Mesenchymal stem cell (in vitro differentiated cells and primary cell): ENCODE measurements at regions not wholly inside any gene's neighbourhood (a gene's known extent, or its start where the extent isn't known, plus 50 kb on each side); places are given as distances from the start of the nearest gene placed in this dataset.

Experiments used
- DNase-seq: peaks from one replicate; pipeline ENCODE4 v3.0.0-alpha.2; 2013
- H2AFZ ChIP-seq: one replicate; pipeline ENCODE4 v1.6.1; 2013; ENCODE audit warnings: low read depth, mild to moderate bottlenecking, control low read depth, inconsistent platforms, low read length, moderate library complexity
- H2AK5ac ChIP-seq: 2 replicates; pipeline ENCODE4 v1.6.1; 2013; ENCODE audit warnings: low read length, moderate library complexity, mild to moderate bottlenecking, inconsistent platforms; ENCODE audit not compliant: severe bottlenecking
- H2BK120ac ChIP-seq: one replicate; pipeline ENCODE4 v1.6.1; 2013; ENCODE audit warnings: low read depth, mild to moderate bottlenecking, inconsistent platforms, low read length, moderate library complexity
- H2BK12ac ChIP-seq, 2 experiments: one replicate each; pipeline ENCODE4 v1.6.1; 2013; ENCODE audit warnings: inconsistent platforms in 2 of 2, low read length in 2 of 2, mild to moderate bottlenecking in 2 of 2, moderate library complexity in 2 of 2, control low read depth in 1 of 2
- H2BK15ac ChIP-seq: one replicate; pipeline ENCODE4 v1.6.1; 2013; ENCODE audit warnings: mild to moderate bottlenecking, low read depth, inconsistent platforms; ENCODE audit not compliant: poor library complexity, severe bottlenecking
- H2BK5ac ChIP-seq: 2 replicates; pipeline ENCODE4 v1.6.1; 2013; ENCODE audit warnings: low read depth, mild to moderate bottlenecking, low read length, control low read depth, inconsistent platforms; ENCODE audit not compliant: poor library complexity, severe bottlenecking
- H3K14ac ChIP-seq, 2 experiments: one replicate each; pipeline ENCODE4 v1.6.1; 2013; ENCODE audit warnings: inconsistent platforms in 2 of 2, low read length in 2 of 2, control low read depth in 1 of 2, mild to moderate bottlenecking in 1 of 2, moderate library complexity in 1 of 2
- H3K18ac ChIP-seq, 2 experiments: one replicate each; pipeline ENCODE4 v1.6.1; 2013; ENCODE audit warnings: inconsistent platforms in 2 of 2, low read length in 2 of 2, control low read depth in 1 of 2, low read depth in 1 of 2, mild to moderate bottlenecking in 1 of 2
- H3K23ac ChIP-seq, 2 experiments: one replicate each; pipeline ENCODE4 v1.6.1; 2013; ENCODE audit warnings: inconsistent platforms in 2 of 2, low read length in 2 of 2, mild to moderate bottlenecking in 2 of 2, moderate library complexity in 2 of 2, control low read depth in 1 of 2
- H3K27ac ChIP-seq: 2 replicates; pipeline ENCODE4 v1.5.1; 2013; ENCODE audit warnings: mild to moderate bottlenecking, moderate library complexity, low read length, control low read depth, inconsistent platforms; ENCODE audit not compliant: poor library complexity, severe bottlenecking
- H3K27me3 ChIP-seq, 2 experiments: 2 replicates each; pipeline versions ENCODE4 v1.6.1 to v1.7.0; 2013; ENCODE audit warnings: low read length in 2 of 2, mild to moderate bottlenecking in 2 of 2, moderate library complexity in 2 of 2, control low read depth in 1 of 2, inconsistent platforms in 1 of 2; ENCODE audit not compliant: control insufficient read depth in 1 of 2, insufficient read depth in 1 of 2
- H3K36me3 ChIP-seq, 2 experiments: 2 replicates each; pipeline versions ENCODE4 v1.6.1 to v1.7.0; 2013; ENCODE audit warnings: low read length in 2 of 2, control low read depth in 1 of 2, inconsistent platforms in 1 of 2, low read depth in 1 of 2, mild to moderate bottlenecking in 1 of 2; ENCODE audit not compliant: insufficient read depth in 2 of 2, control insufficient read depth in 1 of 2
- H3K4ac ChIP-seq, 2 experiments: one replicate each; pipeline ENCODE4 v1.6.1; 2013; ENCODE audit warnings: inconsistent platforms in 2 of 2, low read length in 2 of 2, mild to moderate bottlenecking in 2 of 2, moderate library complexity in 2 of 2, control low read depth in 1 of 2, low read depth in 1 of 2
- H3K4me1 ChIP-seq: 2 replicates; pipeline ENCODE4 v1.6.1; 2013; ENCODE audit warnings: low read depth, low read length, control low read depth; ENCODE audit not compliant: control insufficient read depth, insufficient read depth
- H3K4me2 ChIP-seq: 2 replicates; pipeline ENCODE4 v1.6.1; 2013; ENCODE audit warnings: low read length, mild to moderate bottlenecking, inconsistent platforms; ENCODE audit not compliant: poor library complexity, severe bottlenecking
- H3K4me3 ChIP-seq, 2 experiments: 2 replicates each; pipeline versions ENCODE4 v1.5.1 to v1.7.0; 2013; ENCODE audit warnings: low read length in 2 of 2, mild to moderate bottlenecking in 2 of 2, control low read depth in 1 of 2, low read depth in 1 of 2; ENCODE audit not compliant: insufficient read depth in 1 of 2
- H3K79me1 ChIP-seq: replicated peaks from 2 replicates; pipeline ENCODE4 v1.6.1; 2013; ENCODE audit warnings: mild to moderate bottlenecking, control low read depth, low read length, inconsistent platforms; ENCODE audit not compliant: poor library complexity, severe bottlenecking
- H3K9ac ChIP-seq: 2 replicates; pipeline ENCODE4 v1.7.0; 2013; ENCODE audit warnings: mild to moderate bottlenecking, low read length, moderate library complexity
- H3K9me3 ChIP-seq: 2 replicates; pipeline ENCODE4 v1.7.0; 2013; ENCODE audit warnings: mild to moderate bottlenecking, low read length; ENCODE audit not compliant: control insufficient read depth
- H4K8ac ChIP-seq: one replicate; pipeline ENCODE4 v1.6.1; 2013; ENCODE audit warnings: inconsistent platforms, mild to moderate bottlenecking, low read length, moderate library complexity
- H4K91ac ChIP-seq: one replicate; pipeline ENCODE4 v1.6.1; 2013; ENCODE audit warnings: mild to moderate bottlenecking, low read length, inconsistent platforms
- WGBS: methylation state at CpG from one replicate; pipeline ENCODE4 v1.1.7; 2013; ENCODE audit warnings: mixed read lengths; 5-methylcytosine and 5-hydroxymethylcytosine counted together

DNA sequence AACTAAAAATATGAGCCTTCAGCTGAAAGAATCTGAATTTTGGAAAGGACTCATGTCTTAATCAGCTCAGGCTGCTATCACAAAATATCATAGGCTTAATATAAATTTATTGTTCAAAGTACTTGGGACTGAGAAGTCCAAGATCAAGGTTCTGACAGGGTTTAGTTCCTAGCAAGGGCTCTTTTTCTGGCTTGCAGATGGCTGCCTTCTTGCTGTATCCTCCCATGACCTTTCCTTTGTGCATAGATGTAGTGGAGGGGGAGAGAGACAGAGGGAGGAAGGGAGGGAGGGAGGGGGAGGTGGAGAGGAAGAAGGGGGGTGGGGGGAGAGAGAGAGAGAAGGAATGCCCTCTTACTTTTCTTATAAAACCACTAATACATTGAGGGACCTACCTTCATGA lies 306.8 kb upstream of the DDI1 start:
- no peak overlapping the region for H2AK5ac ChIP-seq
- H3K27me3 ChIP-seq, result no peaks in the 10 kb centered on the region
- no peak overlapping the region for H3K18ac ChIP-seq

DNA sequence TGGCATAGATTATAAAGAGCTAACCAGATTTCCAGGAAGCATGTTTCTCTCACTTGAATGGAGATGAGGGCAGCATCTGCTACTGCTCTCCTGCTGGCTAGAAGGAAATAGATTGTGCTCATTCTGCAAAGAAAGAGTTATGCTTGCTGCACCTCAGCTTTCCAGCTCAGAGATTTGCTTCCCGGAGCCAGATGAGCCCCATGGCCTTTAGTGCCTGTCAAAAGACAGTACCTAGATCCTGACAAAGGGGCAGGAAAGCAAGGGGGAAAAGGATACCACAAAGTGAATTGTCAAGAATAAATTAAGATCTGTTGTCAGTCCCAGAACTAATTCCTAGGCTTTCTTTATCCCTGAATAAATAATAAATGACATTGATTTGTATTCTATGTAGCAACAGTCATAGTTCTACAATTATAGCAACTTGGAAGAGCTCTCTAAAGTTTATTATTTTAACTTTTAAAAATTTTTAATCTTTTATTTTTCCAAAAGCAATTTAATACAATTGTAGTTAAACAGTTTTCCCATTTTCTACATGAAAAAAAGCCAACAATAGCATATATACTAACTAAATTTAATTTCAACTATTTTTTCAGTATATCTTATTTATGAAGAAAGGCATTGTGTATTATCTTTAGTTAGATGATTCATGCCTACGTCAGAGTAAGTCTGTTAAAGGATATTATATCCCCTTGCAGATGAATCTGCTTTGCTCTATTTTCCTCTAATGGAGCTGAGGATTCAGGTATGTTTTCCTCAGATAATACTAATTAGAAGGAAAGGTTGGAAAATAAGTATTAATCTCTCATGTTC lies 306.1 kb upstream of the DDI1 start:
- Histone ChIP-seq H3K18ac (no peak overlapping the region), H3K27me3 (no peaks in the 10 kb centered on the region)
- DNase-seq, result no peak

More for the DNA sequence above, 306.8 kb upstream of the DDI1 start:
- no peak overlapping the region for H3K4me2 ChIP-seq
- H3K27ac ChIP-seq, result peak overlapping the region; percentile 70
- H2BK15ac ChIP-seq, result no peak overlapping the region
- H4K91ac ChIP-seq, result no peak overlapping the region
- H3K14ac ChIP-seq, result no peak overlapping the region
- peak overlapping the region; percentile 5 for H2BK120ac ChIP-seq
- no peaks in the 10 kb centered on the region for H3K79me1 ChIP-seq
- no peak for DNase-seq
- H2BK12ac ChIP-seq, result no peak overlapping the region
- H3K4ac ChIP-seq, result no peak overlapping the region
- H2BK5ac ChIP-seq, result no peak overlapping the region
- H3K9ac ChIP-seq, result no peak overlapping the region
- H3K23ac ChIP-seq, result no peak overlapping the region
- peaks cover 1% of the 10 kb centered on the region for H3K4me1 ChIP-seq
- no peaks in the 10 kb centered on the region for H3K9me3 ChIP-seq
- H2AFZ ChIP-seq, result no peak overlapping the region
- H3K36me3 ChIP-seq, result no peaks in the 10 kb centered on the region
- H4K8ac ChIP-seq, result no peak overlapping the region
- no peak overlapping the region for H3K4me3 ChIP-seq

DNA sequence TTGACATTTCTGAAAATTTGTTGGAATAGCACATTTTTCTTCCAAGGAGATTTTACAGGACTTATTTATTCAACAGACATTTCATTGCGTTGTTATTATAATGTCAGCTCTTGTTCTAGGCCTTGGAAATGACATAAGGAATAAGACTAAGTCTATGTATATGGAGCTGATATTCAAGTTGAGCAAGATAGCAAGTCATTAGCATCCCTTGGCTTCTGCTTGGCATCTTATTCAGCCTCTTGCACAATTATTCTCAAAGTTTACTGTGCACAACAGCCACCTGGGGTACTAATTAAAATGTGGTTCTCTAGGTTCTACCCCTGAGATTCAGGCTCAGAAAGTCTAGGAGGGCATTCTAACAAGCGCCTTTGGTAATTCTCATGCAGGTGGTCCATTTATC lies 304.8 kb upstream of the DDI1 start:
- Histone ChIP-seq H3K9me3 (no peaks in the 10 kb centered on the region), H2BK15ac (no peak overlapping the region), H3K9ac (no peak overlapping the region), H2AK5ac (no peak overlapping the region), H3K36me3 (no peaks in the 10 kb centered on the region), H2BK5ac (no peak overlapping the region), H3K79me1 (no peaks in the 10 kb centered on the region), H3K18ac (no peak overlapping the region), H4K8ac (no peak overlapping the region), H3K27ac (no peak overlapping the region), H2BK120ac (no peak overlapping the region), H3K4me2 (no peak overlapping the region), H3K14ac (no peak overlapping the region), H3K27me3 (no peaks in the 10 kb centered on the region), H3K4me3 (no peak overlapping the region), H3K4me1 (peaks cover 1% of the 10 kb centered on the region), H2AFZ (no peak overlapping the region), H3K23ac (no peak overlapping the region), H2BK12ac (no peak overlapping the region), H4K91ac (no peak overlapping the region), H3K4ac (no peak overlapping the region)
- WGBS, result 100% methylated on average over 1 of the region's 2 CpGs
- no peak for DNase-seq

More for the DNA sequence above, 306.1 kb upstream of the DDI1 start:
- WGBS, result 43% methylated on average over 2 of the region's 2 CpGs
- Histone ChIP-seq H3K4me1 (peaks cover 1% of the 10 kb centered on the region), H4K8ac (peak overlapping the region; percentile 4), H2AK5ac (no peak overlapping the region), H2BK120ac (no peak overlapping the region), H2BK15ac (no peak overlapping the region), H2BK5ac (no peak overlapping the region), H3K9me3 (no peaks in the 10 kb centered on the region), H3K4me2 (no peak overlapping the region), H3K36me3 (no peaks in the 10 kb centered on the region), H3K9ac (no peak overlapping the region), H3K14ac (no peak overlapping the region), H2BK12ac (no peak overlapping the region), H3K23ac (no peak overlapping the region), H3K4me3 (no peak overlapping the region), H4K91ac (no peak overlapping the region), H2AFZ (no peak overlapping the region), H3K4ac (no peak overlapping the region), H3K79me1 (no peaks in the 10 kb centered on the region), H3K27ac (peak overlapping the region; percentile 67)

DNA sequence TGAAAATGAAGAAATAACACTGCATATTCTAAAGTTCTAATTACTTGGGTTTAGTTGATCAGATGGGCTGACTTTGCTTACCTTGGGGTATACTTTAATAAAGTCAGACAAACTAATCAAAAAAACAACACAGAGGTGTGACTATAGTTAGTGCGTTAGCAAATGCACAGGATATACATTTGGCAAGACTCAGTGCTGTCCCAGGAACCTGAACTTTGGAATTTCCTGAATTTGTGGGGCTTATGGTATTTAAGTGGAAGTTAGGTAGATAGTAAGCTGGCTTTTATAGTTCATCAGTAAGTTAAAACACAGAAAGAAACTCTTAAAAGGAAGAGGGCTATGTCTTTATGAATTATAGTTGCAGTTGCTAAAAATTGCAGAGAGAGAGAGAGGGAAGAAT lies 302.6 kb upstream of the DDI1 start:
- H3K36me3 ChIP-seq, result no peaks in the 10 kb centered on the region
- H3K9ac ChIP-seq, result no peak overlapping the region
- no peak overlapping the region for H3K23ac ChIP-seq

More for the DNA sequence above, 302.6 kb upstream of the DDI1 start:
- Histone ChIP-seq H3K4ac (no peak overlapping the region), H4K91ac (no peak overlapping the region), H2AK5ac (no peak overlapping the region), H2AFZ (no peak overlapping the region), H3K9me3 (no peaks in the 10 kb centered on the region), H3K27ac (no peak overlapping the region), H4K8ac (no peak overlapping the region), H3K14ac (no peak overlapping the region), H2BK120ac (no peak overlapping the region), H3K27me3 (no peaks in the 10 kb centered on the region), H2BK15ac (no peak overlapping the region), H3K4me1 (peaks cover 1% of the 10 kb centered on the region), H2BK5ac (no peak overlapping the region), H3K79me1 (no peaks in the 10 kb centered on the region), H2BK12ac (no peak overlapping the region), H3K18ac (no peak overlapping the region), H3K4me2 (no peak overlapping the region), H3K4me3 (no peak overlapping the region)
- WGBS, result 85% methylated on average over 1 of the region's 1 CpG
- DNase-seq, result no peak
